Thyroid gland (tissue), 4 donors: ENCODE measurements at regions not wholly inside any gene's neighbourhood (a gene's known extent, or its start where the extent isn't known, plus 50 kb on each side); places are given as distances from the start of the nearest gene placed in this dataset.

ENCODE experiments used
- CTCF ChIP-seq, 6 experiments: fragments of 200-600 bp in 3 of 6; fragments of 450-650 bp in 3 of 6; sonication (generic) in 3 of 6; IDR thresholded peaks; one replicate each; pipeline ENCODE4 v1.5.1; 2016 to 2019; ENCODE audit warnings: antibody characterized with exemption in 6 of 6, mild to moderate bottlenecking in 2 of 6, inconsistent platforms in 1 of 6, moderate library complexity in 1 of 6
- POLR2A ChIP-seq, 2 donors: fragments of 450-650 bp; IDR thresholded peaks; one replicate each; pipeline ENCODE4 v1.6.1; 2017; ENCODE audit warnings: antibody characterized with exemption in 2 of 2, mild to moderate bottlenecking in 2 of 2, moderate library complexity in 1 of 2

- no peak for TF ChIP-seq CTCF (IDR thresholded peaks at IDR 0.05)
- TF ChIP-seq POLR2A (IDR thresholded peaks at IDR 0.05) = no peak
Observed at GRCh38 chr3:88668180-88668579, 439.2 kb upstream of the EPHA3 start.
